GM12891 (cell line): ENCODE measurements at regions not wholly inside any gene's neighbourhood (a gene's known extent, or its start where the extent isn't known, plus 50 kb on each side); places are given as distances from the start of the nearest gene placed in this dataset.

Experiments used
- POLR2AphosphoS5 ChIP-seq: IDR thresholded peaks from 2 replicates; pipeline ENCODE4 v1.6.1; 2011; ENCODE audit warnings: low read depth, low read length, control low read depth
- TAF1 ChIP-seq: IDR thresholded peaks from 2 replicates; pipeline ENCODE4 v1.6.1; 2011; ENCODE audit warnings: low read depth, low read length, control low read depth

- TF ChIP-seq POLR2AphosphoS5 (no peak), TAF1 (no peak)
These were observed 281.5 kb upstream of the KLF3 start for GRCh38 chr4:38382520-38382919.
